SU-DHL-6 (cell line): ENCODE measurements at regions not wholly inside any gene's neighbourhood (a gene's known extent, or its start where the extent isn't known, plus 50 kb on each side); places are given as distances from the start of the nearest gene placed in this dataset.

Experiments
- EZH2phosphoT487 ChIP-seq: fragments of 200-600 bp; sonication (generic), shearing (Covaris generic); conservative IDR thresholded peaks from 2 replicates; pipeline ENCODE4 v1.6.1; 2018; ENCODE audit warnings: mild to moderate bottlenecking, antibody characterized with exemption, low read length, moderate library complexity, mixed read lengths
- TF ChIP-seq, protein P1 (sequence below): fragments of 200-600 bp; sonication (generic); IDR thresholded peaks from one replicate; pipeline ENCODE4 v1.5.1; 2017; ENCODE audit warnings: antibody characterized with exemption, mild to moderate bottlenecking, low read length, moderate library complexity; ENCODE audit not compliant: insufficient read depth, poor library complexity, severe bottlenecking

DNA sequence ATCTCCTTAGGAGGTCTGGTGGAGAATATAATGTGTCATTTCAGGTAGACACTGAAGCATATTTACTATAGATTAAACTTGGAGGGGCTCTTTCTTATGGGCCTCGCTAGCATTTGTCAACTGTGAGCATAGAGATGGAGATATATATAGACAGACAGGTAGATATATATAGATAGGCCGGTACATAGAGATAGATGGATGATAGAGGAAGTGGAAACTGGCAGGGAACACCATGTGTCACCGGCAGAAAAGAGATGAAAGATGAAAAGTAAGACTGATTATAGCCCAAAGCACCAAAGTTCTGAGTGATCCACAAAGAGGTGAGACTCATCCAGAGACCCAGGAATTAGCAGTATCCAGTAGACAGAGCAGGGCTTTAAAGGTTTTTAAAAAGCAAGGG, 268.1 kb downstream of the FBXW7 start:
- TF ChIP-seq, protein P1, sequence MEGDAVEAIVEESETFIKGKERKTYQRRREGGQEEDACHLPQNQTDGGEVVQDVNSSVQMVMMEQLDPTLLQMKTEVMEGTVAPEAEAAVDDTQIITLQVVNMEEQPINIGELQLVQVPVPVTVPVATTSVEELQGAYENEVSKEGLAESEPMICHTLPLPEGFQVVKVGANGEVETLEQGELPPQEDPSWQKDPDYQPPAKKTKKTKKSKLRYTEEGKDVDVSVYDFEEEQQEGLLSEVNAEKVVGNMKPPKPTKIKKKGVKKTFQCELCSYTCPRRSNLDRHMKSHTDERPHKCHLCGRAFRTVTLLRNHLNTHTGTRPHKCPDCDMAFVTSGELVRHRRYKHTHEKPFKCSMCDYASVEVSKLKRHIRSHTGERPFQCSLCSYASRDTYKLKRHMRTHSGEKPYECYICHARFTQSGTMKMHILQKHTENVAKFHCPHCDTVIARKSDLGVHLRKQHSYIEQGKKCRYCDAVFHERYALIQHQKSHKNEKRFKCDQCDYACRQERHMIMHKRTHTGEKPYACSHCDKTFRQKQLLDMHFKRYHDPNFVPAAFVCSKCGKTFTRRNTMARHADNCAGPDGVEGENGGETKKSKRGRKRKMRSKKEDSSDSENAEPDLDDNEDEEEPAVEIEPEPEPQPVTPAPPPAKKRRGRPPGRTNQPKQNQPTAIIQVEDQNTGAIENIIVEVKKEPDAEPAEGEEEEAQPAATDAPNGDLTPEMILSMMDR, result no peak
- TF ChIP-seq EZH2phosphoT487, result no peak
